ENCODE measurements at regions not wholly inside any gene's neighbourhood (a gene's known extent, or its start where the extent isn't known, plus 50 kb on each side); places are given as distances from the start of the nearest gene placed in this dataset.
"Not testable (repeated sequence)": the region's sequence is repeated elsewhere in the genome, so short reads cannot be mapped to it uniquely, and the experiment has no call there.

- no peak for DNase-seq
Observed at GRCh38 chr9:96130970-96131369, 171.0 kb downstream of the HSD17B3 start.

GRCh38 chr9:96129747-96130146 is 172.2 kb downstream of the HSD17B3 start:
- DNase-seq, result no peak

DNA sequence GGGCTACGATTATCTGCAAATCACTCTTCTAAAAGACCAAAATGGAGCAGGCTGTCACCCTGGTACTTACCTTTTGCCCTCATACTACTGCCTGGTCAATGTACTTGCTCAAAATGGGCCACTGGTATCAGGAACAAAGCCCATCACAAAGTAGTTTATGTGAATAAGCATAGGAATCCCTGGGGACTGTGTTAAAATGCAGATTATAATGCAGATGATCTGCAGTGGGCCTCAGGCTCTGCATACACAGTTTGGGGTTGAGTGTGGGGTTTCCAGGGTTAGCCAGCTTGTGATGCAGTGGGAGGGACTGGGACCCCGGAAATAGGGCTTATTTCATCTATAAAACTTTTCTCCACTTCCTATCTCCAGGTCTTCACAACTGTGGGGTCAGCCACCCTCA is 173.1 kb downstream of the HSD17B3 start:
- DNase-seq, result no peak

DNA sequence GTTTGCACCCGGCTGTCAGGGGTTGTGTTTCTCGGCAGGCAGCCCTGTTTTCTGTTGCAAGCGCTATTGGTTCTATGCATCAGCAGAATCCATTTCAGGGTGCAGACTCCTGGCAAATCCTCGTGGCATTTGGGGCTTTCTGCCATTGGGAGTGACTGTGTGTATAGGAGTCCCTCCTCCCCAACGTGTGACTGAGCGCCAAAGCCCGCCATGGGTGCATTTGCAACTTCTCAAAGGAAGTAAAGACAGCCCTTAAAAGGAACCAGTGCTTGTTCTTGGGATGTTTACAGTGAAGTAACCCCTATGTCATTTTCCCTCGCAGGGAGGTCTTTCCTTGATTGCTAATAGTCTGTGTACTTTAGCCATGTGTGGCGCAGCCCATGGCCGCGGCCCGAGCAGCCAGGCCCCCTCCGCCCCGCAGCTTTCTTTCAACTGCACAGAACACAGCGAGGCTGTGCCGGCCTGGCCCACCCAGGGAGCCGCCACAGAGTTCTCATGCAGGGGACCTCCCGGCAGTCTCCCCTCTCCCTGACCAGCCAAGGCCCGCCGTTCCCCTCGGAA is 175.6 kb downstream of the HSD17B3 start:
- DNase-seq, result no peak

DNA sequence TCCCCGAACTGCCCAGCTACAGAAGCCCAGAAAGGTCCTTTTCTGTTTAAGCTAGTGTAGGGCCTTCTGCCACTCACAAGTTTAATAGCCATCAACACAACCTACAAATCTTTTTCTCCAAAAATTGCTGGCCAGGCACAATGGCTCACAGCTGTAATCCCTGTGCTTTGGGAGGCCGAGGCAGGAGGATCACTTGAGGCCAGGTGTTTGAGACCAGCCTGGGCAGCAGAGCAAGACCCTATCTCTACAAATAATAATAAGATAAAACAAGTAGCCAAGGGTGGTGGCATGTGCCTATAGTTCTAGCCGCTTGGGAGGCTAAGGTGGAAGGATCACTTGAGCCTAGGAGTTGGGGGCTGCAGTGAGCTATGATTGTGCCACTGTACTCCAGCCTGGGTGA is 176.4 kb downstream of the HSD17B3 start:
- DNase-seq, result no peak

DNA sequence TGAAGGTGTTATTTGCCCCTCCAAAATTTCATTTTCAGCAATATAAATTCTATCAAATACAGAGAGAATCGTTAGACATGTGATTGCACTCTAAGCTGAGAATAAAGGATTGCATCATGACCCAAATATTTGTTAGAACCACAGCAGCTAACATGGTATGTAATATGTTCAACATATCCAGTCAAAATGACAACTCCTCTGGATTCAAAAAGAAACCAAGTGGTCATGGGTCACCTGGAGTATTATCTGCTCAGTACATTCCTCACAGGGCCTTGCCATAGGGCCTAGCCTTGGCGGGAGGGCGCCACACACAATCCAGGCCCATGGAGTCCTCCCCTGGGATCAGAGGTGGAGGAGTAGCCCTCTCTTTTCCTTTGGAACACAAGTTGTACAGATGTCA is 179.2 kb downstream of the HSD17B3 start:
- no peak for DNase-seq

DNA sequence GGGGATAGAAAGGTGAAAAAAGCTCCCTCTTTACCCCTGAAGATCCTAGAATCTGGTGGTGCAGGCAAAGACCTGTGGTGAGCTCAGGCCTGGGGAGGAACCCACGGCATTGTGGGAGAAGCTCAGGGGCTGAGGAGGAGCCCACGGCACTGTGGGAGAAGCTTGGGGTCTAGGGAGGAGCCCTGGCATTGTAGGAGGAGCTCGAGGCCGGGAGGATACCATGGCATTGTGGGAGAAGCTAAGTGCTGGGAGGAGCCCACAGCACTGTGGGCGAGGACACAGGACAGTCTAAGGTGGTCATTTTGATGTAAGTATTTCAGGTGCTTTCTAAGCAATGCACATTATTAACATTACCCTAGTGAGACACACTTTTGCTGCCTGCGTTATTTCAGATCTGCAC is 179.7 kb downstream of the HSD17B3 start:
- no peak for DNase-seq

GRCh38 chr9:96121136-96121535 is 180.8 kb downstream of the HSD17B3 start:
- no peak for DNase-seq

- no peak for DNase-seq
Observed at GRCh38 chr9:96117398-96118080, 184.4 kb downstream of the HSD17B3 start.

DNA sequence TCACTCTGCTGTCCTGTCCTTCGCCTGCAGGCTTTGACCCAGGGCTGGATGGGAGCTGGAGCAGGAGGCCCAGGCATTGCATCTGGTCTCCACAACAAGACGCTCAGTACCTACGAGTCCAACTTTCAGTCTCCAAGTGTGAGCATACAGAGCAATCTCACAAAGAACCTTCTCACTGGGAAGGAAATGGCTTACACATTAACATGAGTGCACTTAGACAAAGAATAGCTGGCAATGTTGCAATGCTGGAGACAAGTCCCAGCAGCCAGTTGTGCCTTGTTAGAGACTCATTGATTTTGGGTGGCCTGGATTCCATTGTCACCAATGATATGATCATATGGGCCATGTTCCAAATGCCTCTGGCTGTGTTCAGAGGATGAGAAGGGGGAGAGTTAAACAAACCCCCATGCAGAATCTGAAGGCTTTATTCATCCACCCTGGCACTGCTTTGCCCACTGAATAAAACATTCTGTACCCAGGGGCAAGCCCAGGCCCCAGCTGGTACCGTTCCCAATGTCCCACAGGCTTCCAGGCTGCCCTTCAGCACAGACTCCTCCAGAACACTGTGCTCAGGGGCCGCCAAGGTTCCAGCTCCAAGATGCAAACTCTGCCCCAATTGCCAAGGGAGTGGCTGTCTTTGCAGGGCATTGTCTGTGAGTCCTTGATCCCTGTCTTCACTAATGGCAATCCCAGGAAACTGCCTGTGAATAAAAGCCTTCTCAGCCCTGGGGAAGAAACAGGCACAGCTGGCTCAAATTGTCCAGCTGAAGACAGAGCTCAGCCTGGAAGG is 185.5 kb downstream of the HSD17B3 start:
- no peak for DNase-seq

DNA sequence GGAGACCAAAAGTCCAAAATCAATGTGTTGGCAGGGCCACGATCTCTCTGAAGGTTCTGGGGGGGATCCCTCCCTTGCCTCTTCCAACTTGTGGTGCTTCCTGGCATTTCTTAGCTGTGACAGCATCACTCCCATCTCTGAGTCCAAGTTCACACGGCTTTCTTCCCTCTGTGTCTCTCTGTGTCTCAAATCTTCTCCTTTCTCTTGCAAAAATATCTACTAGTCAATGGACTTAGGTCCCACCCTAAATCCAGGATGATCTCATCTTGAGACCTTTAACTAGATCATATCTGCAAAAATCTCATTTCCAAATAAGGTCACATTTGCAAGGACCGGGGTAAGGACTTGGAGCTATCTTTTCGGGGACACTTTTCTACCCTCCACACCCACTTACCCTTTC is 186.1 kb downstream of the HSD17B3 start:
- no peak for DNase-seq

DNA sequence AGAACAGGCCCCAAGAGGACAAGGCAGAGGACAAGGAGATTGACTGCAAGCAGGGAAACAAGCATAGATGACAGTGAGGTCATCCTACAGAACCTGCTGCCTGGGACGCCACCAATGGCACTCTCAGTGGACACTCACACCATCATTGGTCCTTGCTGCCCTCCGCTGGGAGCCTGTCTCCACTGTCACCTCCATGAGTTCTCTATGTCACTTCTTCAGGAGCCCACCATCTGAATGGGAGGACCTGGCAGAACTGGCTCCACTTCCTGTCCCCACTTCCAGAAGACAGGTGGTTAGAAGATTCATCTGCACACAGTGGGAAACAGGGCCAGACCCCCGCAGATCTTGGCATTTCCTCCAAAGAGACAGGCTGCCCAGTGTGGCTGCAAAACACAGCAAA is 188.9 kb downstream of the HSD17B3 start:
- DNase-seq, result no peak

DNA sequence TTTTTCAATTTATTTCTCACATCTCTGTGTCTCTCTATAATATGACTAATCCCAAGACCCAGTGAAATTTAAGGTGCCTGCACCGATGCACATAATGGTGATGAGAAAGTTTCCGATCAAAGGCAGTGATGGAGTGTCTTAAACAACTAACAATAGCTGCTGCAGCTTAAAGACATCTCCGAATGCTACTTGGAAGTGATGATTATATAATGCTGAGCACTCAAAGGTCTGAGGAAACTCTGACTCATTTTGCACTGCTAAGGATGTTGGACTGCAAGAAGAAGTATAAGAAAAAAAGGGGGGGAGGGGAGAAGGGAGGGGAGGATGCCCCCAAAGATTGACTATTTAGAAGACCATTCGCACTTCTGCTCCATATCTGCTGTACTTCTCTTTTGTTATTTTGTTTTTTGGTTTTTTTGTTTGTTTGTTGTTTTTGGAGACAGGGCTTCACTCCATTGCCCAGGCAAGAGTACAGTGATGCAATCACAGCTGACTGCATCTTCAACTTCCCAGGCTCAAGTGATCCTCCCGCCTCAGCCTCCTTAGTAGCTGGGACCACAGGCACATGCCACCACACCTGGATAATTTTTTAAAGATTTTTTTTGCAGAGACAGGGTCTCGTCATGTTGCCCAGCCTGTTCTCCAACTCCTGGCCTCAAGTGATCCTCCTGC is 192.2 kb downstream of the HSD17B3 start:
- DNase-seq, result no peak

DNA sequence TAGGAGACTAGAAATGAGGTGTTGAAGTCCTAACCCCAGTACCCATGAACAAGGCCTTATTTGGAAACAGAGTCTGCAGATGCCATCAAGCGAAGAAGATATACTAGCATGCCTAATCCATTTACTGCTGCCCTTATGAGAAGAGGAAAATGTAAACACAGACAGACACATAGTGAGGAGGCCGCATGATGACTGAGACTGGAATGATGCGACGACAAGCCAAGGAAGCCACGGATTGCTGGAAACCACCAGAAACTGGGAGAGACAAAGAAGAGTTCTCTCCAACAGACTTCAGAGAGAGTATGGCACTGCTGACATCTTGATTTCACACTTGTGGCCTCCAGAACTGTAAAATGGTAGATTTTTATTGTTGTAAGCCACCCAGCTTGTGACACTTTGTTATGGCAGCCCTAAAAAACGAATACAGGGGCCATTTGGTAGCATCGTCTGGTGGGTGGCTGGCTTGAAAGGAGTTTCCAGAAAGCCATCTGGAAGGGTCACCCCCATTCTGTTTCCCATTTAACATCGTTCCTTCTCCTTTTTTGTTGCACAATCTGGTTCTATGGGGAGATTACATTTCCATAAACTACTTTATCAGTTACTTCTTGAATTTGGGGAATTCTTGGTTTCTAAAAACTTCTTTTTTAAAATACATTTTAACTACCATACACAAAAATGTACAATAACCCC is 193.1 kb downstream of the HSD17B3 start:
- DNase-seq, result no peak

- DNase-seq, result no peak
Observed at GRCh38 chr9:96107436-96107835, 194.5 kb downstream of the HSD17B3 start.

DNA sequence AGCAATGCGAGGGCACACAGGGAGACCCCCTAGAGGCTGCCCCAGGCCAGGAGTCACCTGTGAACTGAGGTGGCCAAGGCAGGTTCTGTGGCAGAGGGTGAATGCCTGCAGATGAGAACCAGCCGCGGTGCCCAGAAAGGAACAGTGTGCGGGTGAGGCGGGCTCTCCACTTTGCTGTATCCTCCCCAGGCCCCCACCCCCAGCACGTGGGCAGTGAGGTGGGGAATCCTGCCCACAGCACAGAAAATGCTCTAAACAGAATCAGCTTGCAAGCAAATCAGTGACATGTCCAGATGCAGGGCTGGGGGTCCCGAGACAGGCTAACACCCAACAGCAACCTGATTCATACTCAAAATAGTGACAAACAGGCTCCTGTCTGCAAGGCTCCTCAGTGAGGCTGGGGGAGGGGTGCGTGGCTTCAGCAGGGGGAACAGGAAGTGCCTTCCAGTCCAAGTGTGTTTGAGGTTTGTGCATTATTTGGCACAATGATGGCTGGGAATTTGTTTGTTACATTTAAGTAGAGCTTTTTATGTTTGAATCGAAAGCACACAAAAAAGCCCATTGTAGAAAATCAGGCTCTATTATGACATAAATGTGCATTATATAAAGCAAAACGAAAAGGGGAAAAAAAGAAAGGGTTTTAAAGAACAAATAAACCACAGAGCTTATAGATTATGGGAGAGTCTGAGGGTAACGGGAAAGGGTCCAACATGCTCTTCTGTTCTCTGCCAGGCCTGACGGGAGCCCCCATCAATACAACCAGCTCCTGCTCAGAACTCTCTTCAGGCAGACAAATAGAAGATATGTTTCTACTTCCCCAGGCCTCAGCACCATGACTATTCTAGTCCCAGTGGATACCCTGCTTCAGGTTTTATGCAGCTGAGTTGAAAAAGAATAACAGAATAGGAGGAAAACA is 201.3 kb downstream of the HSD17B3 start:
- DNase-seq, result no peak

DNA sequence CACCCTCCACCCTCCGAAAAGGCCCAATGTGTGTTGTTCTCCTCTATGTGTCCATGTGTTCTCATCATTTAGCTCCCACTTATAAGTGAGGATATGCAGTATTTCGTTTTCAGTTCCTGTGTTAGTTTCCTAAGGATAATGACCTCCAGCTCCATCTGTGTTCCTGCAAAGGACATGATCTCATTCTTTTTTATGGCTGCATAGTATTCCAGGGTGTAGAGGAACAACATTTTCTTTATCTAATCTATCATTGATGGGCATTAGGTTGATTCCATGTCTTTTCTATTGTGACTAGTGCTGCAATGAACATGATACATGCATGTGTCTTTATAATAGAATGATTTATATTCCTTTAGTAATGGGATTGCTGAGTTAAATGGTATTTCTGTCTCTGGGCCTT is 211.3 kb downstream of the HSD17B3 start:
- DNase-seq, result not testable (repeated sequence)

DNA sequence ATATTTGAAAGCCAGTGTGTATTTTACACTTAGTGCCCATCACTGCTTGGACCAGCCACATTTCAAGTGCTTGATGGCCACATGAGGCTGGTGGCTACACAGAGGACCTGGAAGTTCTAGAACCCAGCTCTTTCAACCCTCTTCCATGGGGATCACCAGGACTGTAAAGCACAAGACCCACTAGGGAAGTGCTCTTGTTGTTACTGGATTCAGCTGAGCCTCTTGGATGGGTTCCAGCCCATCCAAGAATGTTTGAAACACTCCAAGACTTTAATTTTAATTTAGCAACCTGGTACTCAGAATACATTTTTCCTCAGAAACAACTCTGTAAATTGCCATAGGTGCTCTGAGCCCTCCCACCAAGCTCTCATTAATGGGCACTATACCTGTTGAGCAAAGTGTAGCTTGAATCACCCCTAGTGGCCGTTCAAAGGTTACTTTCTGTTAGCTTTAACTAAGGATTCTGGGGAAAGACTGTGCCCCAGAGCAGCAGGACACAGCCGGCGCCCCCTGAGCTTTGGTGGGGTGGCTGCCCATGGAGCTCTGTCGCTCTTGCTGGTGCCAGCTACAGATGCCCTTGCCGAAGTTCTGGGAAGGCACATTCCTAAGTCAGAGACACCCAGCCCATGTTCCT is 212.4 kb downstream of the HSD17B3 start:
- no peak for DNase-seq

- no peak for DNase-seq
Observed at GRCh38 chr9:96088510-96088909, 213.0 kb downstream of the ERCC6L2 start.

GRCh38 chr9:96087669-96088299 is 212.3 kb downstream of the ERCC6L2 start:
- no peak for DNase-seq

Measured in DMS 273 treated with DMSO at 0.1 percent for 48 hours (cell line).